K562 (cell line): ENCODE measurements at regions not wholly inside any gene's neighbourhood (a gene's known extent, or its start where the extent isn't known, plus 50 kb on each side); places are given as distances from the start of the nearest gene placed in this dataset.

ENCODE experiments used
- EZH2 ChIP-seq: IDR thresholded peaks from 2 replicates; pipeline ENCODE4 v1.6.1; 2012; ENCODE audit warnings: low read depth, mild to moderate bottlenecking, inconsistent platforms, low read length, borderline replicate concordance
- NR3C1 ChIP-seq: sonication (generic); formaldehyde crosslinking; IDR thresholded peaks from 2 replicates; pipeline ENCODE4 v1.8.1; 2022; ENCODE audit warnings: missing genetic modification reagents

DNA sequence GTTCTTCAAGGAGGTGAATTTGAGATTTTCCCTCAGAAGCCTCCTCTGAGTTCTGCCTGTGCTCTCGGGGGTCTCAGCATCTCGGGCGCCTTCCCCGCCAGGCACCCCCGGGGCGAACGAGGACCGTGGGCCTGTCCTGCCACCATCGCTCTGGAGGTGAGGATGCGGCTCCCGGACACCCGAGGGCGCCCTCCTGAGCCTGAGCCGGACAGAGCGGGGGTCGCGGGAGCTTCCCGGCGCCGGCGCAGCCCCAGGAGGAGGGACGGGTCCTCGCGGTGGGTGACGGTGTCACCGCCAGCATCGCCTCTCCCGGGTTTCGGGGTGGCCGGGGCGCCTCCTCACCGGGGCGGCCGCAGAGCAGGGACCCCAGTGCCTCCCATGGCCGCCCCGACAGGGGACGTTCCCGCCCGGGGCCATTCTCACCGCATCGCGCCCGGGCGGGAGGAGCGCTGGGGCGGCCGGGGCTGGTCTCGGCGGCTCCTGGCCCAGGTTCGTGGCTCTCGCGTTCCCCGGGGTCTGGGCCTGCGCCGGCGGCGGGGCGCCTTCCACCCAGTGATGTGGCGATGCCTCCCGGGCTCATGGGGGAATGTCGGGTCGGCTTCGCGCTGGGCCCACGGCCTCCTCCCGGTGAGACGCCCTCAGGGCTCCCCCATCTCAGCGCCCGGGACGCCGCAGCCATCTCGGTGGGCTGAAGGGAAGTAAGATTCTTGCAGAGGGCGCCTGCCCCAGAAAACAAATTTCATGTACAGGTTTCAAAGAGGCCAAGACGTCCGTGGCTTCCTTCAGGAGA lies 210.5 kb downstream of the ERMARD start:
- TF ChIP-seq EZH2 (no peak), NR3C1 (CRISPR knock-in tag) (no peak)
